Uterus (tissue), 2 donors: ENCODE measurements at regions not wholly inside any gene's neighbourhood (a gene's known extent, or its start where the extent isn't known, plus 50 kb on each side); places are given as distances from the start of the nearest gene placed in this dataset.

Source experiments
- CTCF ChIP-seq, 4 experiments: fragments of 200-600 bp in 2 of 4; fragments of 450-650 bp in 2 of 4; sonication (generic) in 2 of 4; IDR thresholded peaks; one replicate each; pipeline ENCODE4 v1.5.1; 2016 to 2019; ENCODE audit warnings: antibody characterized with exemption in 4 of 4, mild to moderate bottlenecking in 2 of 4, moderate library complexity in 1 of 4
- POLR2A ChIP-seq, 2 donors: fragments of 450-650 bp; IDR thresholded peaks; one replicate each; pipeline ENCODE4 v1.6.1; 2016; ENCODE audit warnings: antibody characterized with exemption in 2 of 2, mild to moderate bottlenecking in 1 of 2, moderate library complexity in 1 of 2

- TF ChIP-seq CTCF (IDR thresholded peaks at IDR 0.05) (no peak), POLR2A (IDR thresholded peaks at IDR 0.05) (no peak)
These were observed 152.4 kb downstream of the LRRC70 start for GRCh38 chr5:62731022-62731421.
